HG03442 (cell line): ENCODE measurements at regions not wholly inside any gene's neighbourhood (a gene's known extent, or its start where the extent isn't known, plus 50 kb on each side); places are given as distances from the start of the nearest gene placed in this dataset.
"Not testable (repeated sequence)": the region's sequence is repeated elsewhere in the genome, so short reads cannot be mapped to it uniquely, and the experiment has no call there.

ENCODE experiments used
- ATAC-seq: cut with Tn5 transposase; IDR thresholded peaks from one replicate; pipeline ENCODE4 v1.9.1; 2021; ENCODE audit warnings: mild to moderate bottlenecking, moderate library complexity; ENCODE audit not compliant: unreplicated experiment

DNA sequence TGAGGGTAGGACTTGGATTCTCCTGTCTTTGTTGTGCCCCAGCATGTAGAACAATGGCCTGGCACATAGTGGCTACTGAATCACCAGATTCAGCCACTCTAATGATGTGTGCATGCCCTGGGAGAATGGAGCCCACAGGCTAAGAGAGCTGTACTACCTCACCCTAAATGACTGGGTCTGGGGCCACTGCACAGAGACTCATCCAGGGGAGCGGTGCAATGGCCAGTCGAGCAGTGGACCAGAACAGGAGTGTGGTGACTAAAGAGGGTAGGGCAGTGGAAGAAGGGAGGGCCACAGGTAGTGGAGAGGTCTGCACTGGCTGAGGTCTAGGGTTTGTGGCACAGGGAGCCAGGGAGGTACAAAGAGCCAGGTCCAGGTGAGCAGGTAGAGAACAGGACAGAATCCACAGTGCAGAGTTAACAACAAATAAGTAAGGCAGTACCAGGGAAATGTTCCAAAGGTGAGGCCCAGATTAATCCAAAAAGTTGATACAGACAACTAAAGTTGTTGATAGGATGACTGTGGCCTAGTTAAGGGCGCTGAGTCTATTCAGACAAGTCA lies 142.7 kb upstream of the ATP11B start:
- ATAC-seq: no peak

DNA sequence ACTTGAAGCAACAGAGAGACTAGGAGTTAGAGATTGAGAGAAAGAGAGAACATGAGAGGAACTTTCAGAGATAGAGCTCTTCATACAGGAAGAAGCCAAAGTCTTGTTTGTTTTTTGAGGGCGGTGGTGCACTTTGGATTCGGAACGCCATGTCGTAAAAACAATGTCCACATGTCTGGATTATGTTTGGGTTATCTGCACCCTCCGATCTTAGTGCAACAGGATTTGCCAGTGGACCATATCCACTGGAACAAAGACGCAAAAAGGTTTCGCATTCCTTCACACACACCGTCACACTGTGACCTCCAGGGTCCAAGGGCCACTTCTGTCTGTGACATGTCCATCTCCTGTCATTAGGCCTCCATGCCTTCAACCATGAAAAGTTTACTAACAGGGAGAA lies 141.8 kb upstream of the ATP11B start:
- no peak for ATAC-seq

DNA sequence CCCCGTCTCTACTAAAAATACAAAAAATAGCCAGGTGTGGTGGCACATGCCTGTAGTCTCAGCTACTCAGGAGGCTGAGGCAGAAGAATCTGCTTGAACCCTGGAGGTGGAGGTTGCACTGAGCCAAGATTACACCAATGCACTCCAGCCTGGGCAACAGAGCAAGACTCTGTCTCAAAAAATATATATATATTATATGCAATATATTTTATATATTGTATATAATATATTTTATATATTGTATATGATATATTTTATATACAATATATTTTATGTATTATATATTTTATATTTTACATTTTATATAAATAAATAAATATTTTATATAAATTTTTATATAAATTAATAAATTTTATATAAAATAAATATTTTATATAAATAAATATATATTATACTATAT lies 140.2 kb upstream of the ATP11B start:
- ATAC-seq: not testable (repeated sequence)

DNA sequence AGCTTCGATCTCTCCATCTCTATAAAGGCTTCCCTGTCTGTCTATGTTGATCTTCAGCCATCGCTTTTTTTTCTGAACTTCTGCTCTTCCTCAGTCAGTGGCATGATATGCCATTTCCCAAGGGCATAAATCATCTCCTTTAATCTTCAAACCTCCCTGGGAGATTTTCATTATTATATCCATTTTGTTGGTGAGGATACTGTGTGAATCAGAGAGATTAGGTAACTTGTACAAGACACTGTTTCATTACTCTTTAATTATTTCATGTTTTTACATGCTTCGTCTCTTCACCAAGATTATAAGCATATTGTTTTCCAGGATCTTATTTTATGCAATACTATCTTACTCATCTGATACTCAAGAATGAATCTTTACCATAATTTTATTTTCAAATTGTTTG lies 124.8 kb upstream of the ATP11B start:
- ATAC-seq: no peak

DNA sequence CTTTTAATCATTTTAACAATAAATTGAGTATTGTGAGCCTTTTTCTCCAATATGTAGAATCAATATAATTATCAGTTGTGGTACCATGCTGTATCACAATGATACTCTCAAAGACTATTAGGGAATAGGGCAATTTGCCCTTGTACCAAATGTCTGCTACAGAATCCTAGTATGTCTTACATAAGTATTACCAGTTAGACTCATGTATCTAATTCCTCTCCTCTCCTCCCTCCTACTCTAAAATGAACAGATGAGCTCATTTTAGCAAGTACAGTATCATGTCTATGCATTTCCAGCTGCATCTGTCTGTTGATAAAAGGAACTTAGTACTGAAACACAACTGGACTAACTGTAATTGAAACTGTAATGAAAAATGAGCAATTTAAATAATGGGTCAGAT lies 124.3 kb upstream of the ATP11B start:
- no peak for ATAC-seq

DNA sequence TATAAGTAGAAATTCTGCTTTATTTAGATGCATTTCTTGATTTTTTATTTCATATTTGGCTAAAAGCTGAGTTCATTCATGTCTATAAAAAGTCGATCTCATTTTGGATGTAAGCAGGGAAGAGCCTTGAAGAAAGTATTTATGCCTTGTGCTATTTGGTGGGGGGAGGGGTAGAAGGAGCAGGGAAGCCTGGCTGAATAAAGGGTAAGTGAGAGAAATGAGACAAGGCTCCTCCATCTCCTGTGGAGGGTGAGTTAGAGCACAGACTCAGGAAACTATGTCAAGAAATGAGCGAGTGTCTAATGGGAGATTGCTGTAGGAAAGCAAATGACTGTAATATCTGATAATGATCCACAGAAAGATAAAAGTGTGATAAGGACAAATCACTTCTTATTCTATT lies 121.8 kb upstream of the ATP11B start:
- no peak for ATAC-seq

DNA sequence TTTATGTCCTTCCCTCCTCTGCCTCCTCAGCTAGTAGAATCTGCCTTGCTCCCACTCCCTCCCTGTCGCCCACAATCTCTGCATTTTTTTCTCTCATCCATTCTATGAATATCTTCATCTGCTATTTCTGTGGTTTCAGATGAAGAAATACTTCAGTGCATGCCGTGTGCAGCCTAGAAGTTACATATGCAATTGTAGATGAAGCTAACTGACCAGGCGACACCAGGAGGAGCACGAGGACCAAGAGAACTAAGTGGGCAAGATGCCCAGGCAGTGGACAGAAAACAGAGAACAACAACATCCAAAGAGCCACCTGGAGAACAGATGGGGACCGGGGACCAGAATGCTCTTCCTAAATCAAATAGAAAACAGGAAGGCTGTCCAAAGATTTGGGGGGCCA lies 121.4 kb upstream of the ATP11B start:
- ATAC-seq: no peak

DNA sequence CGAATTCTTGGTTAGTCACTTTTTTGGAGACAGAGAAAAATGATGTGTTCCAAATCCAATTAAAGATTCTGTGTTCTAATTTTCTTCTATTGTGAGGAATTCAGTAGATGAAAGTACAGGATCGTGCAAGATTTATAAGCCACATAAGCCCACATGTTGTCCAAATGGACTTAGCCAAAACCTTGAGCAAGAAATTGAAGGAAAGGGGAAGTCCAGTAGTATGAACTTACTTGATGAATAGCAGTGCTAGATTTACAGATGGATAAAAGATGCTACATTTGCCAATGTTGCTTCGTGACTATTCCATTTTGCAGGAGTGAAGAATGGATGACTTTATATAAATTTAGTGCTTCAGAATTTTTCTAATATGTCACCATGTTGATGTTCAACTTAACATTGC lies 120.0 kb upstream of the ATP11B start:
- ATAC-seq: no peak

DNA sequence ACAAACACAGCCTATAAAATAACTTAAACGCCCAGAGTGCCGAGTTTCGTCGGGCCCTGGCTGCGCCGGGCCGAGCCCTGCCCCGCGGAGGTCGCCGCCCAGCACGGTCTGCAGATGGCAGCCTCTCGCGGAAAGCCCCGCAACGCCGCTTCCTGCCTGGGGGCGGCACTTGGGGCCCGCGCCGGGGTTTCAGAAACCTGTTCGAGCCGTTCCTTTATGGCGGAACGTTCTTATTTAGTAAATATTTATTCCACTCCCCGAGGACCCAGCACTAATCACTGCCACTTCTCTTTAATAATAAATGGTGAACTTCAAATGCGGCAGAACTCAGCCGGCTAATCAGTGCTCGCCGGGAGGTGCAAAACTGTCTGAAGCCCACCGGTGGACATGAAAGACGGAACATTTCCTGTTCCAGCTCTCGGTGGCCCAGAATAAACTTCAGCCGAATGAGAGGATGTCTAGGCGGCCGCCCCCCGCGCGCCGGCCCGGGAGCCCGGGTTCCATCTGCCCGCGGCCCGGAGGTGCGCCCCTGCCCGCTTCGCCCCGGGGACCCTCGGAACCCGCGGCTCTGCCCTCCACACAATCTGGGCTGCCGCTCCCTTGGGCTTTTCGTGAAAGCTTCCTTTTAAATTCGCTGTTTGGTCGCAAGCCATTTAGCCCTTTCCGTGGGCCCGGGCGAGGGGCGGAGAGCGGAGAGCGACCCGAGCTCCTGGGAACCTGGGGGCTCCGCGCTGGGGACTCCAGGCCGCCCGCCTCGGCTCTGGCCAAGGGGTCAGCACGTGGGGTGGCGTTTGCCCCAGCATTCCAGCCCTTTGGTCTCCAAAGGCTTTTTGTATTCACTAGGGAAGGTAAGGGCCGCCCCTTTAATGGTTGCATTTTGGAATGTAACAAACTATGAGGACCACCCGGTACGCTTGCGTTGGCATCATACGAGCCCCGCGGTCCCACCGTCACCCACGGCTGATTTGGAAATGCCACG lies 110.8 kb upstream of the ATP11B start:
- ATAC-seq: peak; percentile 92

DNA sequence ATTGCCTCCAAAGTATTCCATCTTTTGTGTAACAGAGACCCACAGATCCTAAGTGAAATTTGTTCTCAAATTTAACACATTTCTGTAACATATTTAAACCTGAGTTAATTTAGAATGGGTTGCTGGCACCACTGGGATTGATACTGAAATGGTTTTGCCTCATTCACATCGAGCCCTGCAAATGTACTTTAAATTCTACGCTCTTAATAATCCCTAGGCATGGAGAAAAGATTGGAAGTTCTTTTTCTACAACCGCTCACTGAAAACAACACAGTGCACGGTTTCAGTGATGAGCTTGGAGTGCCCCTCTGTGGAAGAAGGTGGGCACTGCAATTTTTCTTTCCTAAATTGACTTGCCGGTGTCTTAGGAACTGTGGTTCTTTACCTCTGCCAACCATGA lies 109.9 kb upstream of the ATP11B start:
- peak; percentile 61 for ATAC-seq

DNA sequence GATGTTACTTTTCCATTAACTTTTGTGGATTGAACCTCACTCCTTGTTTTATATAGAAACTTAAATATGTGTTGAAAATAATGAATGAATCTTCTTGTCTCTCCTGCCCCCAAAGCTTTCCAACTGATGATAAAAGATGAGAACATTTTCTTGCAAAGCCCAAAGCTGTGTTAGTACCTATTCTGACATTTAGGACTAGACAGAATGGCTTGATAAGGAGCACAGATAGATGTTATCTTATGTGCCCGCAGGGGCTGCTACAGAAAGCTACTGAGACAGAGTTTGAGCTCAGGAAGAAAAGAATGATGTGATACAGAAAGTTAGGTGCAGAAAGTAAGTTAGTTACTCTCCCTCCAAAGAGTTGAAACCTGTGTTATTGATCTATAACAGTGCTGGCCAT lies 109.4 kb upstream of the ATP11B start:
- ATAC-seq: no peak

DNA sequence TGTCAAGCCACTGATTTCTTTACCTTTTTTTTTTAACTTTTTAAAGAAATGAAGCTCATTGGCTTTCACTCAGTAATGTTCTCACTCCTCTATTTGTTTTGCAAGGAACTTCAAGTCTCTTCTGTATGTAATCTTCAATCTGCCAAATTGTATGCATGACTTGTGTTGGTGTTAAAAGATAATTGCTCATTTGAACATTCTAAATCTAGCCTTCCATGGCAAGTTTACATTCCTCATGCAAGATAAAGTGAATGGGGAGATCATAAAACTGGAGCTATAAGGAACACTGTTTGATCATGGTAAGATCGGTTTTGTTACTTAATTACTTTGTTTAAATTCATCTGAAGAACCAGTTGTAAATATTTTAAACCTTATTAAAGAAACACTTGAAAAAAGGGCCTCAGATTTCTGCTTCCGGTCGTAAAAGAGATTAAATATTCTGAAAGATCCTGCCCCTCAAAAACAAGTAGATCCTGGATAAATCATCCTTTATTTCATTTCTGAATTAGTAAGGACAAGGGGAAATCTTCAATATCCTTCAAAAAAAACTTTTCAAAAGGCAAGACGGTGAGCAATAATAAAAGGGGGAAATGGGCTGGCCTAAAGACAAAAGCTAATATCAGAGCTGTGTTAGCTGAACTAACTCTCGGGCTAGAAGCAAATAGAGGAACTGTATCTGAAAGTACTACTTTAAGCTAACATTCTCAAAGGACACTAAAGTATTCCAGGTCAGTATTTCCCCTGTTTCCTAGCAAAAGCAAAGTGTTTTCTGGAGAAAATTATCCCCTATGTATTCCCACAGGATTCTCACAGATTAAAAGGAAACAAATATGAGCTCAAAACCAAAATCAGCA lies 107.0 kb upstream of the ATP11B start:
- no peak for ATAC-seq

DNA sequence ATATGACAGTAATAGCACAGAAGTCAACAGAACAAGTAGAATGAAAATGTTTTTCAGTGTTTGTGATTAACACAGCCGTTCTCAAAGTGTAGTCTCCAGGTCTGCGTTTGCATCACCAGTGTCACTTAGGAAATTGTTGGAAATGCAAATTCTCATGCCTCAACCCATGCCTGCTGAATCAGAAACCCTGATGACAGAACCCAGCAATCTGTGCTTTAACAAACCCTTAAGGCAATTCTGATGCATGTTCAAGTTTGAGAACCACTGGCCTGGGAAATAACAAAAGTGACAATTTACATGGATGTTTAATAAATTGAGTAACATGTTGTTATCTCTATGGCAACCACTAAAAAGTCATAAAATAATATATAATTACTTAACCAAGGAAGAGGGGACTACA lies 103.1 kb upstream of the ATP11B start:
- no peak for ATAC-seq

DNA sequence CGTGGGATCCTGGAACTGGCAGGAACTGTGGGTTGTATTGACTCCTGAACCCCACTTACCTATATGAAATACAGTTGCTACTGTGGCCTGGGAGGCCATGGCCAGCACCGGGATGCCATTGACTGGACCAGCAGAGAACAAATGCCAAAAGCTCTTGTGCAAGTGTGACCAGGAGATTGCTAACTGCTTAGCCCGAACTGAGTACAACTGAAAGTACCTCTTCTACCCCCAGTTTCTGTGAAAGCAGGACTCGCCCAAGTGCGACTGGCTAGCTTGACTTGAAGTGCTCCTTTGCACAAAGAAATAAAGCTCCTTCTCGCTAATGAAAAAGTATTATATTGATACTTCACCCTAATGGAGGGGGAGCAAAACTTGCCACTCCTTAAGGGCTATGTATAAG lies 101.3 kb upstream of the ATP11B start:
- ATAC-seq: peak; percentile 52

DNA sequence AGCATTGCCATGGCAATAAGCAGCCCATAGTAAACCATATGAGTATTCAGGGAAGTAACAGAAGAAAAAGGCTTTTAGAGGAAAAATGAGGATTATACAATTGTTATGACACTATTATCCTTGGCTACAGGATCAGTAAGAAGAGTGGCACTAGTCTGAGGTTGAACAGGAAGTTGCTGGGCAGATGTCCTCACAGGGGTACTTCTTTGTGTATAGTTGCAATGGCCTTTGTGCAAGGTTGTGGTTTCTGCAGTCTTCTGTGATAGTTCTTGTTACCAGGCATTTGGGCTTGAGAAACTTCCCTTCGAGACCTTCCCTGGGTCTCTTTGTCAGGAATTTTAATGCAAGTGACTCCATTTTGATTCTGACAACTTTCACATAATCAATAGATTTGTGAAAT lies 100.6 kb upstream of the ATP11B start:
- peak; percentile 31 for ATAC-seq

DNA sequence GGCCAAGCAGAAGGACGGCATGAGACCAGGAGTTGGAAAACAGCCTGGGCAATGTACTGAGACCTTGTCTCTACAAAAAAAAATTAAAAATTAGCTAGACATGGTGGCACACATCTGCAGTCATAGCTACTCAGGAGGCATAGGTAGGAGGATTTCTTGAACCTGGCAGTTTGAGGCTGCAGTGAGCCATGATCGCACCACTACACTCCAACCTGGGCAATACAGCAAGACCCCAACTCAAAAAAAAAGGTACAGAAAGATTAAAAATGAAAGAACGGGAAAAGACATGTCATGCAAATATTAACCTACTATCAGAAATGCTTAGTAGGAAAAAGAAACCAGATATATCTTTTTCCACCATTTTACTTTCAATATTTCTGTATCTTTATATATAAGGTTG lies 99.6 kb upstream of the ATP11B start:
- ATAC-seq: no peak

DNA sequence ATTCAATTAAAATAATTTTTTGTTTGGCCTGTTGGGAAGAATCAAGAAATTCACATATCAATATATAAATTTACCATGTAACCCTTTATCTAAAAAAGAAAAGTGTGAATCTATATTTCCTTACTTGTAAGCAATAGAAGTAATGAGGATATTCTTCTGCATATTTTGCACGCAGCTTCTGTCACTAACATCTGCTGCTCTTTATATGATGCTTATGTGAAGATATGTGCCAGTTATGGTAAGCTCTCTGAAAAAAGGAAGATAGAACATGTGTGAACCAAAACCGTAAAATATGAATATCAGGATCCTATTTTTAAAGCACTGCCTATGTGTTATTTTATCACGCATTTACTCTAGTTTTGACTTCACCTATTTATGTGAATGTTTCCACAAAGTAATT lies 96.4 kb upstream of the ATP11B start:
- no peak for ATAC-seq

DNA sequence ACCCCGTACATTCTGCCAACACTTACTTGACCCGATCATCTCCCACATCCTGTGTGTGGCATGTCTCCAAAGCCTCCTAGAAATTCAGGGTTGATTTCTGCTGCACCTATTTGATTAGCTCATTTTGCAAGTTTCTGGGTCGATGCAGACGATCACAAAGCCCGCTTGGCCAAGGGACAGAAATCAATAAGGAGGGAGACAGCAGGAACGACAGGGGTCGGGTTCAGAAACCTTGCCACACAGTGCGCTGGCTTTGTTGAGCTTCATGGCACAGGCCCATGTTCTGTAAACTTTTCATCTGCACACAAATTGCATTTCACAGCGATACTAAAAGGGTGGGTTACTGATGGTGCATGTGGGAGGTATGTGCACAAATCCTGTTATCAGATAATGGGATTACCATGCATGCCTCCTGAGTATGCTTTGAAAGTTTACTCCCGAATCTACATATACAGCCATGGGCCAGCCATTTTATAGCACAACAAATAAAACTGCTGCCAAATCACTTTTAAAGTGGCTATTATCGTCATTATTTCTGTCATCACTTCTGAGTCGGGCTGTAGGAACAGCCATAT lies 95.9 kb upstream of the ATP11B start:
- ATAC-seq: no peak

DNA sequence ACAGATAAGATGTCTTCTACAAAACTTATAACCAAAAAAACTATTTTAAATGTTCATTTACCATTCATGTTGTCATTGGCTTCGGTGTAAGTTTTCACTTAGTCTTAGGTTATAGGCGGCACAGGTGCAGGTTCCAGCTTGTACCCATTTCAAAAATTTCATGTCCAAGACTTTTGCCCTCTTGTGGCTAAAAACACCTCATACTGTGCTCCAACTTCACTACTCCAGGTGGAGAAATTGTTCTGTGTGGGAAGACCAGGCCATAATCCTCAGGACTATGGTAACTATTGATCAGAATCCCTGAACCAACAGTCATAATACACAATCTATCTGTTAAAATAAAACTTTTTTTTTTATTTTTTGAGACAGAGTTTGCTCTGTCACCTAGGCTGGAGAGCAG lies 95.2 kb upstream of the ATP11B start:
- no peak for ATAC-seq

DNA sequence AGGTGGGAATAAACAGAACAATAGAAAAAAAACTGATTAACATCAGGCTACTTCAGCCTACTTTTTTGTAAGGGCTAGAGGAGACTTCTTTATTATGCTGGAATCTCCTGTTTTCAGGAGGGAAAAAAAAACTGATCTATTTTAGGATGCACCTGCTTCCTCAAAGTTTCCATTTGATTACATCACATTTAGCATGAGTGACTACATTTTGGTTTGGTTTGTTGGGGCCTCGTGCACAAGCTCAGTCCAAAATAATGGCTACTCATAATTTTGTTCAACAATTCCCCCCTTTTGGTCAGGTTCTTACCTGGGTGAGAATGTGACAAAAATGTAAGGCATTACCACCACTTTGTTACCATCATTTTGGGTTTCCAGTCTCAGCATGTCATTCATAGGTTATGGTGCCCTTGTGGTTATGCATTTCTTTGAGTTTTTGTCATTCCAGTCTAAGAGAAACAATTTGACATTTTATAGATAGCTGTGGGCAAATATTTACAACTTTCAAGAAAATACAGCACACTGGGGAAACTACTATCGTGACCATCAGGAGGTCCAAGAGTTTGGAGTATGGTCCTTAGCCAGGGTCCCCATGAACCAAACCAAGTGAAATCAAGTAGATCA lies 93.6 kb upstream of the ATP11B start:
- ATAC-seq: no peak

DNA sequence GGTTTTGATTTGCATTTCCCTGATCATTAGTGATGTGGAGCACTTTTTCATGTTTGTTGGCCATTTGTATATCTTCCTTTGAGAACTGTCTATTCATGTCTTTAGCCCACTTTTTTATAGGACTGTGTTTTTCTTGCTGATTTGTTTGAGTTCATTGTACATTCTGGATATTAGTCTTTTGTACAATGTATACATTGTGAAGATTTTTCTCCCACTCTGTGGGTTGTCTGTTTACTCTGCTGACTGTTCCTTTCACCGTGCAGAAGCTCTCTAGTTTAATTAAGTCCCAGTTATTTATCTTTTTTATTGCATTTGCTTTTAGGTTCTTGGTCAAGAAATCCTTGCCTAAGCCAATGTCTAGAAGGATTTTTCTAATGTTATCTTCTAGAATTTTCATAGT lies 91.1 kb upstream of the ATP11B start:
- ATAC-seq: no peak
